Spleen (tissue), 7 donors: ENCODE measurements at regions not wholly inside any gene's neighbourhood (a gene's known extent, or its start where the extent isn't known, plus 50 kb on each side); places are given as distances from the start of the nearest gene placed in this dataset.

Experiments used
- POLR2A ChIP-seq, 3 donors: fragments of 450-650 bp; IDR thresholded peaks; one replicate each; pipeline ENCODE4 v1.5.1; 2017; ENCODE audit warnings: antibody characterized with exemption in 3 of 3, mild to moderate bottlenecking in 1 of 3
- TF ChIP-seq, protein P1 (sequence below), 11 experiments: fragments of 200-600 bp in 7 of 11; fragments of 450-650 bp in 4 of 11; sonication (generic) in 4 of 11; IDR thresholded peaks in 8 of 11; conservative IDR thresholded peaks in 3 of 11; 1 replicate in 7 of 11; 2 replicates in 4 of 11; pipeline versions ENCODE4 v1.4.0 to v1.8.0; 2016 to 2021; ENCODE audit warnings: antibody characterized with exemption in 11 of 11, inconsistent platforms in 4 of 11, mild to moderate bottlenecking in 1 of 11
- donor health status: DM: no; HTN: no; CAD: no; lungs with moderate emphysema.
- donor health status: DM: no; HTN: no; CAD: no.
- donor health status: DM: no; HTN: no; CAD: no.

DNA sequence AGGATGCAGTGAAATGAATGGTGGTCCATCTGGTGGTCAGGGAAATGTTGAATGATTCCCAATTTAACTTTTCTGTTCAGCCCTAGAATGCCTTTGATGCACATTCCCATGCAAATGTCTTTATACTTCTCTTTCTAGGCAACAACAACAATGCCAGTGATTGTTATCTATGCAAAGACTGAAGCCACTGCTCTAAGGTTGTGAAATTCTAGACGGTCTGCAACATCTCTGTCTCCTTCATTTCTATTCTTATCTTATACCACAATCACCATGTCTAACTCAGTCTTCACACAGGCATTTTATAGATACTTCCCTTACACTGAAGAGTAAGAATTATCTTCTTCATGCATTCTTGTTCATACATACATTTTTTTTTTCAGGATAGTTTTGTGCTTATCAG, 84.5 kb downstream of the HPGD start:
- TF ChIP-seq, protein P1, sequence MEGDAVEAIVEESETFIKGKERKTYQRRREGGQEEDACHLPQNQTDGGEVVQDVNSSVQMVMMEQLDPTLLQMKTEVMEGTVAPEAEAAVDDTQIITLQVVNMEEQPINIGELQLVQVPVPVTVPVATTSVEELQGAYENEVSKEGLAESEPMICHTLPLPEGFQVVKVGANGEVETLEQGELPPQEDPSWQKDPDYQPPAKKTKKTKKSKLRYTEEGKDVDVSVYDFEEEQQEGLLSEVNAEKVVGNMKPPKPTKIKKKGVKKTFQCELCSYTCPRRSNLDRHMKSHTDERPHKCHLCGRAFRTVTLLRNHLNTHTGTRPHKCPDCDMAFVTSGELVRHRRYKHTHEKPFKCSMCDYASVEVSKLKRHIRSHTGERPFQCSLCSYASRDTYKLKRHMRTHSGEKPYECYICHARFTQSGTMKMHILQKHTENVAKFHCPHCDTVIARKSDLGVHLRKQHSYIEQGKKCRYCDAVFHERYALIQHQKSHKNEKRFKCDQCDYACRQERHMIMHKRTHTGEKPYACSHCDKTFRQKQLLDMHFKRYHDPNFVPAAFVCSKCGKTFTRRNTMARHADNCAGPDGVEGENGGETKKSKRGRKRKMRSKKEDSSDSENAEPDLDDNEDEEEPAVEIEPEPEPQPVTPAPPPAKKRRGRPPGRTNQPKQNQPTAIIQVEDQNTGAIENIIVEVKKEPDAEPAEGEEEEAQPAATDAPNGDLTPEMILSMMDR (IDR thresholded peaks at IDR 0.05 in 8 of 11, conservative IDR thresholded peaks at IDR 0.05 in 3 of 11): no peak
- no peak for TF ChIP-seq POLR2A (IDR thresholded peaks at IDR 0.05)
